ENCODE measurements at regions not wholly inside any gene's neighbourhood (a gene's known extent, or its start where the extent isn't known, plus 50 kb on each side); places are given as distances from the start of the nearest gene placed in this dataset.

DNA sequence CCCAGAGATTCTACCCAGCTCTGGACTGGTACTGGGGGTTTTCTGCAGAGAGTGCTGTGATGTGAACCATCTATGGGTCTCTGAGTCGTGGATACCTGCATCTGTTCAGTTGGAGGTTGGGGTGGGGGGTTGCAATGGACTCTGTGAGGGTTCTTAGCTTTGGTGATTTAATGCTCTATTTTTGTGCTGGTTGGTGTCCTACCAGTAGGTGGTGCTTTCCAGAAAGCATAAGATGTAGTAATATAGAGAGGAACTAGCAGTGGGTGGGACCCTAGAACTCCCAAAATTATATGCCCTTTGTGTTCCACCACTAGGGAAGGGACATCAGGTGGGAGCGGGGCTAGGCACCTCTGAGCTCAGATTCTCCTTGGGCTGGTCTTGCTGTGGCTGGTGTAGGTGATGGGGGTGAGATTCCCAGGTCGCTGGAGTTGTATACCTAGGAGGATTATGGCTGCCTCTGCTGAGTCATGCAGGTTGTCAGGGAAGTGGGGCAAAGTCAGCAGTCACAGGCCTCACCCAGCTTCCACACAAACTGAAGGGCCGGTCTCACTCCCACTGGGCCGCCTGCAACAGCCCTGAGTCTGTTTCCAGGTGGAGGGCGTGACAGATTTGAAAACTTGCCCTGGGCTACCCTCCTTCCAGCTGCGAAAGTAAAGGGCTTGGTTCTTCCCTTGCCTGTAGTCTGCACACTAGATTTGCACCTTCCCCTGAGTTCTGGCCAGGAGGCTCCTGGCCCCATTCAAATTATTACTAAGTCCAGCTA lies 573.0 kb upstream of the SLITRK1 start:
- TF ChIP-seq, protein P1, sequence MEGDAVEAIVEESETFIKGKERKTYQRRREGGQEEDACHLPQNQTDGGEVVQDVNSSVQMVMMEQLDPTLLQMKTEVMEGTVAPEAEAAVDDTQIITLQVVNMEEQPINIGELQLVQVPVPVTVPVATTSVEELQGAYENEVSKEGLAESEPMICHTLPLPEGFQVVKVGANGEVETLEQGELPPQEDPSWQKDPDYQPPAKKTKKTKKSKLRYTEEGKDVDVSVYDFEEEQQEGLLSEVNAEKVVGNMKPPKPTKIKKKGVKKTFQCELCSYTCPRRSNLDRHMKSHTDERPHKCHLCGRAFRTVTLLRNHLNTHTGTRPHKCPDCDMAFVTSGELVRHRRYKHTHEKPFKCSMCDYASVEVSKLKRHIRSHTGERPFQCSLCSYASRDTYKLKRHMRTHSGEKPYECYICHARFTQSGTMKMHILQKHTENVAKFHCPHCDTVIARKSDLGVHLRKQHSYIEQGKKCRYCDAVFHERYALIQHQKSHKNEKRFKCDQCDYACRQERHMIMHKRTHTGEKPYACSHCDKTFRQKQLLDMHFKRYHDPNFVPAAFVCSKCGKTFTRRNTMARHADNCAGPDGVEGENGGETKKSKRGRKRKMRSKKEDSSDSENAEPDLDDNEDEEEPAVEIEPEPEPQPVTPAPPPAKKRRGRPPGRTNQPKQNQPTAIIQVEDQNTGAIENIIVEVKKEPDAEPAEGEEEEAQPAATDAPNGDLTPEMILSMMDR (IDR thresholded peaks at IDR 0.05): no peak
- TF ChIP-seq POLR2A (IDR thresholded peaks at IDR 0.05) (no peak), EP300 (IDR thresholded peaks at IDR 0.05) (no peak), POLR2AphosphoS5 (IDR thresholded peaks at IDR 0.05) (no peak)
- Histone ChIP-seq H3K4me3 (no peak overlapping the region), H3K27me3 (no peaks in the 10 kb centered on the region), H3K36me3 (no peaks in the 10 kb centered on the region), H3K4me1 (no peaks in the 10 kb centered on the region), H3K27ac (no peak overlapping the region), H3K9me3 (no peaks in the 10 kb centered on the region)
- intact Hi-C loops (cut with DNase I; ENCODE audit: low total_unique reads): no loop called here
- WGBS, 5 donors: 71 to 81% (median 73%) methylated on average over 5 to 7 of the region's 7 CpGs
- no peak for DNase-seq

DNA sequence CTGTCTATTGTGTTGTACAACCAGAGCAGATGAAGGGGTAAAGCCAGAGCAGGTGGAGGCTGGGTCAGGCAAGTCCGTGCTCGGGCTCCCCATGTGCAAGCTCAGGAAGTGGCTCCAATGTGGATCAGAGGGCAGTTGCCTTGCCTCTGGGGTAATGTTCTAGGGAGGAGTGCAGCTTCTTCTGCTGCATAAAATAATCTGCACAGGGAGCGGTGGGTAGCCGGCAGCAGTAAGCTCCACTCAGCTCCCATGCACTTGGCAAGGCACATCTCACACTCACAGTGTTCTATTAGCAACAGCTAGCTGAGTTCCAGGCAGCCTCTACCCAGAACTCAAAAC lies 565.3 kb upstream of the SLITRK1 start:
- Histone ChIP-seq H3K27me3 (no peaks in the 10 kb centered on the region), H3K9me3 (peaks cover 0 to 13% (median 6%) of the 10 kb centered on the region in 4 donors), H3K4me1 (no peaks in the 10 kb centered on the region), H3K27ac (no peak overlapping the region), H3K4me3 (no peak overlapping the region), H3K36me3 (no peaks in the 10 kb centered on the region)
- intact Hi-C loops (cut with DNase I; ENCODE audit: low total_unique reads): no loop called here
- DNase-seq: no peak
- 74 to 94% (median 90%) methylated on average over 4 of the region's 4 CpGs for WGBS, 5 donors
- no peak for TF ChIP-seq EP300 (IDR thresholded peaks at IDR 0.05)
- TF ChIP-seq POLR2AphosphoS5 (IDR thresholded peaks at IDR 0.05): no peak
- TF ChIP-seq POLR2A (IDR thresholded peaks at IDR 0.05): no peak

DNA sequence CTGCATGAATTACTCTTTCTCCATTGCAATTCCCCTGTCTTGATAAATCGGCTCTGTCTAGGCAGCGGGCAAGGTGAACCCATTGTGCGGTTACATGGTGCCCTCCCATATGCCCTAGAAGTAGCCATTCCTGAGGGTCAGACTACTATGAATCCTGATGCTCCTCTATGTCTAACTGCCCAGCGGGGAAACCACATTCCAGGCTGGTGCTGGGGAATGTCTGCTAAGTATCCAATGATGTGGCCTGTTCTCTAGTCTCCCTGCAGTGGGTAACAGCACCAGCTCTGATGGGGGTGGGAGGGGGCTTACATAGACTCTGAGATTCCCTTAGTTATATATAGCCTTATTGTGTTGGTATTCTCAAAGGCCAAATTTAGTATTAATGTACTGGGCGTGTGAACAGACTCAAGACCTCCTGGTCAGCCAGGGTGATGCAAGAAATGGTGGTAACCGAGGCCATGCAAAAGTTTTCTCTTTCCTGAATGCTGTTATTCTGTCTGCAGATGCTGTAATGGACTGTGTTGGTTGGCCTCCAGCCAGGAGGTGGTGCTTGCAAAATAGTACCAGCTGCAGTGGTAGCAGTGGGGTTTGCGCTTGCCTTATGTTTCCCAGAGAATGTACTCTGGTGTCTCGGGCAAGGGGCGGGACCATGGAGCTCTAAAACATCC lies 564.8 kb upstream of the SLITRK1 start:
- H3K4me1 ChIP-seq: no peaks in the 10 kb centered on the region
- intact Hi-C loops (cut with DNase I; ENCODE audit: low total_unique reads): no loop called here
- DNase-seq: no peak
- 84 to 89% (median 87%) methylated on average over 9 of the region's 9 CpGs for WGBS, 5 donors
- TF ChIP-seq, protein P1 (IDR thresholded peaks at IDR 0.05): no peak
- TF ChIP-seq EP300 (IDR thresholded peaks at IDR 0.05): no peak
- TF ChIP-seq POLR2AphosphoS5 (IDR thresholded peaks at IDR 0.05): no peak
- no peak for TF ChIP-seq POLR2A (IDR thresholded peaks at IDR 0.05)
- no peak overlapping the region for H3K27ac ChIP-seq
- H3K27me3 ChIP-seq: no peaks in the 10 kb centered on the region
- H3K9me3 ChIP-seq: peaks cover 0 to 13% (median 6%) of the 10 kb centered on the region in 4 donors
- no peak overlapping the region for H3K4me3 ChIP-seq
- H3K36me3 ChIP-seq: no peaks in the 10 kb centered on the region

DNA sequence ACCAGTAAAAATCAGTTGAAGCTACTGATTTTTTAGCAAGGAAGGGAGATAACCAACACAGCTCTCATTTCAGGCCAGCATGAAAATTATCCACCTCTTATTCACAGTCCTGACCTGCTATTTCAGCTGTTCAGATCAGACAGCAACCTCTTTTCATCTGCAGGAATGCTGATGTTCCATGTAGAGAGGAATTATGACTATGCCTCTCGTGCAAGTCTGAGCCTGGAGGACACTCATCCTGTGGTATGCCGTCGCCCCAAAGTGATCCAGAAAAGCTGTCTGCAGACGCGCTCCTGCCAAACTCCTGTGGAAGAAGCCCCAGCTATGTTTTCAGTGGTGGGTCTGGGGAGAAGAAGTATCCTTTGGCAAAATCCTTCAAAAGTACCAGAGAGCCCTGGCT lies 563.5 kb upstream of the SLITRK1 start:
- intact Hi-C loops (cut with DNase I; ENCODE audit: low total_unique reads): no loop called here
- H3K4me3 ChIP-seq: no peak overlapping the region
- H3K36me3 ChIP-seq: no peaks in the 10 kb centered on the region
- 72 to 93% (median 85%) methylated on average over 4 to 5 of the region's 5 CpGs for WGBS, 5 donors
- no peaks in the 10 kb centered on the region for H3K4me1 ChIP-seq
- no peak for DNase-seq
- H3K27ac ChIP-seq: no peak overlapping the region
- TF ChIP-seq POLR2A (IDR thresholded peaks at IDR 0.05) (no peak), EP300 (IDR thresholded peaks at IDR 0.05) (no peak), POLR2AphosphoS5 (IDR thresholded peaks at IDR 0.05) (no peak)
- TF ChIP-seq, protein P1 (IDR thresholded peaks at IDR 0.05): no peak
- H3K27me3 ChIP-seq: no peaks in the 10 kb centered on the region
- peaks cover 0 to 13% (median 6%) of the 10 kb centered on the region in 4 donors for H3K9me3 ChIP-seq

DNA sequence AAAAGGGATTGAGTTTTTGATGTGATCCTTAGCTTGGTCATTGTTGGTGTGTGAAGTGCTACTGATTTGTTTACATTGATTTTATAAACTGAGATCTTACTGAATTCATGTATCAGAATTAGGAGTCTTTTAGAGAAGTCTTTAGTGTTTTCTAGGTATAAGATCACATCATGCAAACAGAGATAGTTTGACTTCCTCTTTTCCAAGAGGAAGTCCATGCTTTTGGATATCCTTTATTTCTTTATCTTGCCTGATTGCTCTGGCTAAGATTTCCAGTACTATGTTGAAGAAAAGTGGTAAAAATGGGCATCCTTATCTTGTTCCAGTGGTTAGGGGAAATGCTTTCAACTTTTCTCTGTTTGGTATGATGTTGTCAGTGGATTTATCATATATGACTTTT lies 561.2 kb upstream of the SLITRK1 start:
- H3K27me3 ChIP-seq: no peaks in the 10 kb centered on the region
- peaks cover 0 to 13% (median 6%) of the 10 kb centered on the region in 4 donors for H3K9me3 ChIP-seq
- no peaks in the 10 kb centered on the region for H3K4me1 ChIP-seq
- H3K36me3 ChIP-seq: no peaks in the 10 kb centered on the region
- TF ChIP-seq, protein P1 (IDR thresholded peaks at IDR 0.05): no peak
- no peak for TF ChIP-seq EP300 (IDR thresholded peaks at IDR 0.05)
- no peak for DNase-seq
- intact Hi-C loops (cut with DNase I; ENCODE audit: low total_unique reads): no loop called here
- no peak overlapping the region for H3K4me3 ChIP-seq
- no peak overlapping the region for H3K27ac ChIP-seq

All from stomach (tissue), 8 donors.